H1 (cell line): ENCODE measurements at regions not wholly inside any gene's neighbourhood (a gene's known extent, or its start where the extent isn't known, plus 50 kb on each side); places are given as distances from the start of the nearest gene placed in this dataset.

Experiments
- HDAC2 ChIP-seq, 2 experiments: fragments of 300-600 bp in 1 of 2; sonication (generic) in 1 of 2; IDR thresholded peaks; 2 replicates each; pipeline ENCODE4 v1.6.1; 2011 to 2012; ENCODE audit warnings: low read depth in 2 of 2, low read length in 2 of 2, mild to moderate bottlenecking in 2 of 2, moderate library complexity in 2 of 2, borderline replicate concordance in 1 of 2, inconsistent platforms in 1 of 2
- KDM1A ChIP-seq: fragments of 200-600, 300-600 bp; sonication (generic); IDR thresholded peaks from 2 replicates; pipeline ENCODE4 v1.7.1; 2016; ENCODE audit warnings: mild to moderate bottlenecking, low read length, borderline replicate concordance
- RXRA ChIP-seq: IDR thresholded peaks from 2 replicates; pipeline ENCODE4 v1.6.1; 2011; ENCODE audit warnings: low read depth, mild to moderate bottlenecking, low read length, moderate library complexity; ENCODE audit not compliant: insufficient read depth
- TF ChIP-seq, protein P1 (sequence below): fragments of 300-600 bp; sonication (generic); IDR thresholded peaks from 2 replicates; pipeline ENCODE4 v1.7.1; 2012; ENCODE audit warnings: low read length, moderate library complexity, mild to moderate bottlenecking, inconsistent platforms; ENCODE audit not compliant: insufficient replicate concordance

GRCh38 chr5:145111420-145111819, 723.7 kb downstream of the PRELID2 start (continued):
- TF ChIP-seq HDAC2 (IDR thresholded peaks at IDR 0.05; ENCODE audit: borderline replicate concordance in 1 of 2, low read depth in 2 of 2, low read length in 2 of 2) (no peak), KDM1A (no peak), RXRA (no peak)
- TF ChIP-seq, protein P1, sequence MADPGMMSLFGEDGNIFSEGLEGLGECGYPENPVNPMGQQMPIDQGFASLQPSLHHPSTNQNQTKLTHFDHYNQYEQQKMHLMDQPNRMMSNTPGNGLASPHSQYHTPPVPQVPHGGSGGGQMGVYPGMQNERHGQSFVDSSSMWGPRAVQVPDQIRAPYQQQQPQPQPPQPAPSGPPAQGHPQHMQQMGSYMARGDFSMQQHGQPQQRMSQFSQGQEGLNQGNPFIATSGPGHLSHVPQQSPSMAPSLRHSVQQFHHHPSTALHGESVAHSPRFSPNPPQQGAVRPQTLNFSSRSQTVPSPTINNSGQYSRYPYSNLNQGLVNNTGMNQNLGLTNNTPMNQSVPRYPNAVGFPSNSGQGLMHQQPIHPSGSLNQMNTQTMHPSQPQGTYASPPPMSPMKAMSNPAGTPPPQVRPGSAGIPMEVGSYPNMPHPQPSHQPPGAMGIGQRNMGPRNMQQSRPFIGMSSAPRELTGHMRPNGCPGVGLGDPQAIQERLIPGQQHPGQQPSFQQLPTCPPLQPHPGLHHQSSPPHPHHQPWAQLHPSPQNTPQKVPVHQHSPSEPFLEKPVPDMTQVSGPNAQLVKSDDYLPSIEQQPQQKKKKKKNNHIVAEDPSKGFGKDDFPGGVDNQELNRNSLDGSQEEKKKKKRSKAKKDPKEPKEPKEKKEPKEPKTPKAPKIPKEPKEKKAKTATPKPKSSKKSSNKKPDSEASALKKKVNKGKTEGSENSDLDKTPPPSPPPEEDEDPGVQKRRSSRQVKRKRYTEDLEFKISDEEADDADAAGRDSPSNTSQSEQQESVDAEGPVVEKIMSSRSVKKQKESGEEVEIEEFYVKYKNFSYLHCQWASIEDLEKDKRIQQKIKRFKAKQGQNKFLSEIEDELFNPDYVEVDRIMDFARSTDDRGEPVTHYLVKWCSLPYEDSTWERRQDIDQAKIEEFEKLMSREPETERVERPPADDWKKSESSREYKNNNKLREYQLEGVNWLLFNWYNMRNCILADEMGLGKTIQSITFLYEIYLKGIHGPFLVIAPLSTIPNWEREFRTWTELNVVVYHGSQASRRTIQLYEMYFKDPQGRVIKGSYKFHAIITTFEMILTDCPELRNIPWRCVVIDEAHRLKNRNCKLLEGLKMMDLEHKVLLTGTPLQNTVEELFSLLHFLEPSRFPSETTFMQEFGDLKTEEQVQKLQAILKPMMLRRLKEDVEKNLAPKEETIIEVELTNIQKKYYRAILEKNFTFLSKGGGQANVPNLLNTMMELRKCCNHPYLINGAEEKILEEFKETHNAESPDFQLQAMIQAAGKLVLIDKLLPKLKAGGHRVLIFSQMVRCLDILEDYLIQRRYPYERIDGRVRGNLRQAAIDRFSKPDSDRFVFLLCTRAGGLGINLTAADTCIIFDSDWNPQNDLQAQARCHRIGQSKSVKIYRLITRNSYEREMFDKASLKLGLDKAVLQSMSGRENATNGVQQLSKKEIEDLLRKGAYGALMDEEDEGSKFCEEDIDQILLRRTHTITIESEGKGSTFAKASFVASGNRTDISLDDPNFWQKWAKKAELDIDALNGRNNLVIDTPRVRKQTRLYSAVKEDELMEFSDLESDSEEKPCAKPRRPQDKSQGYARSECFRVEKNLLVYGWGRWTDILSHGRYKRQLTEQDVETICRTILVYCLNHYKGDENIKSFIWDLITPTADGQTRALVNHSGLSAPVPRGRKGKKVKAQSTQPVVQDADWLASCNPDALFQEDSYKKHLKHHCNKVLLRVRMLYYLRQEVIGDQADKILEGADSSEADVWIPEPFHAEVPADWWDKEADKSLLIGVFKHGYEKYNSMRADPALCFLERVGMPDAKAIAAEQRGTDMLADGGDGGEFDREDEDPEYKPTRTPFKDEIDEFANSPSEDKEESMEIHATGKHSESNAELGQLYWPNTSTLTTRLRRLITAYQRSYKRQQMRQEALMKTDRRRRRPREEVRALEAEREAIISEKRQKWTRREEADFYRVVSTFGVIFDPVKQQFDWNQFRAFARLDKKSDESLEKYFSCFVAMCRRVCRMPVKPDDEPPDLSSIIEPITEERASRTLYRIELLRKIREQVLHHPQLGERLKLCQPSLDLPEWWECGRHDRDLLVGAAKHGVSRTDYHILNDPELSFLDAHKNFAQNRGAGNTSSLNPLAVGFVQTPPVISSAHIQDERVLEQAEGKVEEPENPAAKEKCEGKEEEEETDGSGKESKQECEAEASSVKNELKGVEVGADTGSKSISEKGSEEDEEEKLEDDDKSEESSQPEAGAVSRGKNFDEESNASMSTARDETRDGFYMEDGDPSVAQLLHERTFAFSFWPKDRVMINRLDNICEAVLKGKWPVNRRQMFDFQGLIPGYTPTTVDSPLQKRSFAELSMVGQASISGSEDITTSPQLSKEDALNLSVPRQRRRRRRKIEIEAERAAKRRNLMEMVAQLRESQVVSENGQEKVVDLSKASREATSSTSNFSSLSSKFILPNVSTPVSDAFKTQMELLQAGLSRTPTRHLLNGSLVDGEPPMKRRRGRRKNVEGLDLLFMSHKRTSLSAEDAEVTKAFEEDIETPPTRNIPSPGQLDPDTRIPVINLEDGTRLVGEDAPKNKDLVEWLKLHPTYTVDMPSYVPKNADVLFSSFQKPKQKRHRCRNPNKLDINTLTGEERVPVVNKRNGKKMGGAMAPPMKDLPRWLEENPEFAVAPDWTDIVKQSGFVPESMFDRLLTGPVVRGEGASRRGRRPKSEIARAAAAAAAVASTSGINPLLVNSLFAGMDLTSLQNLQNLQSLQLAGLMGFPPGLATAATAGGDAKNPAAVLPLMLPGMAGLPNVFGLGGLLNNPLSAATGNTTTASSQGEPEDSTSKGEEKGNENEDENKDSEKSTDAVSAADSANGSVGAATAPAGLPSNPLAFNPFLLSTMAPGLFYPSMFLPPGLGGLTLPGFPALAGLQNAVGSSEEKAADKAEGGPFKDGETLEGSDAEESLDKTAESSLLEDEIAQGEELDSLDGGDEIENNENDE: no peak
